DND-41 (cell line): ENCODE measurements at regions not wholly inside any gene's neighbourhood (a gene's known extent, or its start where the extent isn't known, plus 50 kb on each side); places are given as distances from the start of the nearest gene placed in this dataset.
A peak's percentile ranks its signal among the peaks of the same experiment; 100 is the strongest.

ENCODE experiments used
- ATAC-seq: fragments of 200-7000 bp; cut with Tn5 transposase; 3 replicates; pipeline ENCODE4 v1.9.1; 2021; ENCODE audit warnings: low read depth; ENCODE audit not compliant: insufficient read depth
- DNase-seq: peaks from one replicate; pipeline ENCODE4 v3.0.0-alpha.2; 2020
- H2AFZ ChIP-seq: 2 replicates; pipeline ENCODE4 v1.6.0; 2012; ENCODE audit warnings: low read depth, low read length
- H3K27ac ChIP-seq: 2 replicates; pipeline ENCODE4 v1.5.1; 2012; ENCODE audit warnings: low read length, inconsistent platforms
- H3K27me3 ChIP-seq: fragments of 200-600 bp; sonication (generic); 2 replicates; pipeline ENCODE4 v1.6.0; 2012; ENCODE audit warnings: low read length, mild to moderate bottlenecking, inconsistent platforms; ENCODE audit not compliant: insufficient read depth, poor library complexity
- H3K36me3 ChIP-seq: 2 replicates; pipeline ENCODE4 v1.5.1; 2012; ENCODE audit warnings: low read length, inconsistent platforms; ENCODE audit not compliant: insufficient read depth
- H3K4me1 ChIP-seq: 2 replicates; pipeline ENCODE4 v1.5.1; 2012; ENCODE audit warnings: mild to moderate bottlenecking, low read length; ENCODE audit not compliant: insufficient read depth
- H3K4me2 ChIP-seq: 2 replicates; pipeline ENCODE4 v1.6.0; 2012; ENCODE audit warnings: mild to moderate bottlenecking, moderate library complexity, low read length, inconsistent platforms; ENCODE audit not compliant: insufficient read depth
- H3K4me3 ChIP-seq, 2 experiments: fragments of 200-600 bp in 1 of 2; shearing (Covaris generic) in 1 of 2; 2 replicates each; pipeline ENCODE4 v1.5.1; 2012 to 2016; ENCODE audit warnings: inconsistent platforms in 2 of 2, low read length in 2 of 2, mild to moderate bottlenecking in 2 of 2, low read depth in 1 of 2, moderate library complexity in 1 of 2
- H3K79me2 ChIP-seq: 2 replicates; pipeline ENCODE4 v1.6.0; 2012; ENCODE audit warnings: low read length, inconsistent platforms; ENCODE audit not compliant: insufficient read depth
- H3K9ac ChIP-seq: 2 replicates; pipeline ENCODE4 v1.6.0; 2012; ENCODE audit warnings: low read depth, mild to moderate bottlenecking, inconsistent platforms, low read length, moderate library complexity
- H3K9me3 ChIP-seq: 2 replicates; pipeline ENCODE4 v1.5.1; 2012; ENCODE audit warnings: low read length, moderate library complexity, mild to moderate bottlenecking, inconsistent platforms; ENCODE audit not compliant: insufficient read depth, severe bottlenecking
- H4K20me1 ChIP-seq: 2 replicates; pipeline ENCODE4 v1.6.0; 2012; ENCODE audit warnings: low read length; ENCODE audit not compliant: insufficient read depth
- CTCF ChIP-seq: IDR thresholded peaks from 2 replicates; pipeline ENCODE4 v1.5.1; 2012; ENCODE audit warnings: borderline replicate concordance, low read length, moderate library complexity, mild to moderate bottlenecking; ENCODE audit not compliant: poor library complexity, severe bottlenecking; ENCODE audit errors: extremely low read depth
- EZH2 ChIP-seq: IDR thresholded peaks from 3 replicates; pipeline ENCODE4 v1.6.1; 2012; ENCODE audit warnings: borderline replicate concordance, low read depth, mild to moderate bottlenecking, moderate library complexity, low read length, inconsistent platforms; ENCODE audit not compliant: severe bottlenecking

DNA sequence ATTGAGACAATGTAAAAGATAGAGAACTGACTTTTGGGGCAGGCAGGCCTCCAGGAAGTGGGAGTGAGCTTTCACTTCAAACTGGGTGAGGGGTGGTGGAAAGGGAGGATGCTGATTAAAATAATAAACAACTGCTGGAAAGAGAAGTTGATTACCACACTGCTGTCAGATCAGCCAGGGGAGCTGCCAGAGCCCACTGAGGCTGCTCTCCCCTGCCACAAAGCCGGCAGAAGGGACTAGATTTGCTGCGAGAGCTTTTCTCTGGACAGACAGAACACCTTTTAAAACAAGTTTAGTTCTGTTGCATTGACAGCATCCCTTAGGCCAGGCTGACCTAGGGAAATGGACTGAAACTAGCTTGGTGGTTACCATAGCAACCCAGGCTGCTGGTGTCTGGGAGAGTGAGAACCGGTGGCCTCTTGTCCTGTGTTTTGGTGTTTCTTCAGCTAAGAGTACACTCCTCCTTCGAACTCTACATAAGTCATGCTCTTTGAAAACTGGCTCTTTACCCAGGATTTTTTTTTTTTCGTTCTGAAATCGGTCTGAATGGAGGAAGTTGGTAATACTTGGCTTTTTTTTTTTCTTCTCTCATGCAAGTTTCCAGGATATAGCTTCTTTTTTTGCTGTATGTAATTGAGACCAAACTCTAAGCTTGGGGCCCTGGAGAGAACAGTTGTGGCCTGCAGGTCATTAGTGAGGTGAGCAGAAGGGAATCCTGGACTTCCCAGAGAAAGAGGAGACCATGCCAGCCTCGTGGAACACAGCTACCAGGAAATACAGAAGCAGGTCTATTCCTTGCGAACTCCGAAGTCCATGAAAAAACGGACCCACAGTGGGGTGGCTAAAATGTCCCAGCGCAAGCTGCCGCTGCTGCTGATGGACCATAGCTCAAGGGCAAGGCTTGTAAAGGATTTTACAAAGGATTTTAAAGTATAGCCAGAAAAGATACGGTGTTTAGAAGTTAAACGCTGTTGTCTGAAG is 374.4 kb downstream of the UTRN start:
- DNase-seq = peak; percentile 48
- Histone ChIP-seq H3K4me2 (peak overlapping the region; percentile 21), H3K4me3 (no peak overlapping the region)

GRCh38 chr6:144660561-144661115 is 375.5 kb downstream of the UTRN start:
- no peak overlapping the region for H3K27ac ChIP-seq
- no peak for DNase-seq
- peaks cover 82% of the 10 kb centered on the region for H3K79me2 ChIP-seq

More for the DNA sequence above, 374.4 kb downstream of the UTRN start:
- no peak overlapping the region for H2AFZ ChIP-seq
- no peak for TF ChIP-seq EZH2
- no peak for TF ChIP-seq CTCF
- peak; percentile 87 for ATAC-seq
- peak overlapping the region; percentile 3; the same call in 1 of the 2 replicates for H3K9ac ChIP-seq
- H3K79me2 ChIP-seq = peaks cover 87% of the 10 kb centered on the region
- peaks cover 8% of the 10 kb centered on the region; the same call in 1 of the 2 replicates for H3K36me3 ChIP-seq
- peaks cover 38% of the 10 kb centered on the region for H3K4me1 ChIP-seq
- H3K27ac ChIP-seq = peak overlapping the region; percentile 63
- no peaks in the 10 kb centered on the region for H3K27me3 ChIP-seq
- peaks cover 10% of the 10 kb centered on the region; the same call in 1 of the 2 replicates for H4K20me1 ChIP-seq
- no peaks in the 10 kb centered on the region for H3K9me3 ChIP-seq

GRCh38 chr6:144661116-144661806 is 376.1 kb downstream of the UTRN start:
- H3K79me2 ChIP-seq = peaks cover 84% of the 10 kb centered on the region
- no peaks in the 10 kb centered on the region for H3K9me3 ChIP-seq
- H4K20me1 ChIP-seq = peaks cover 8% of the 10 kb centered on the region; the same call in 1 of the 2 replicates
- DNase-seq = no peak
- no peaks in the 10 kb centered on the region for H3K27me3 ChIP-seq
- ATAC-seq = no peak
- H3K4me3 ChIP-seq = no peak overlapping the region
- no peak overlapping the region for H3K27ac ChIP-seq
- H3K36me3 ChIP-seq = peaks cover 10% of the 10 kb centered on the region; the same call in 1 of the 2 replicates
- H3K9ac ChIP-seq = no peak overlapping the region
- no peak overlapping the region for H2AFZ ChIP-seq
- peaks cover 46% of the 10 kb centered on the region for H3K4me1 ChIP-seq
- H3K4me2 ChIP-seq = no peak overlapping the region
- TF ChIP-seq EZH2 (no peak), CTCF (no peak)

More at GRCh38 chr6:144660561-144661115, 375.5 kb downstream of the UTRN start:
- Histone ChIP-seq H3K4me3 (no peak overlapping the region), H3K4me1 (peaks cover 45% of the 10 kb centered on the region), H3K9me3 (no peaks in the 10 kb centered on the region), H3K36me3 (peaks cover 8% of the 10 kb centered on the region; the same call in 1 of the 2 replicates), H2AFZ (no peak overlapping the region), H4K20me1 (peaks cover 8% of the 10 kb centered on the region; the same call in 1 of the 2 replicates), H3K4me2 (no peak overlapping the region), H3K27me3 (no peaks in the 10 kb centered on the region), H3K9ac (no peak overlapping the region)
- no peak for TF ChIP-seq EZH2
- no peak for TF ChIP-seq CTCF
- no peak for ATAC-seq
